HepG2 (cell line): ENCODE measurements at regions not wholly inside any gene's neighbourhood (a gene's known extent, or its start where the extent isn't known, plus 50 kb on each side); places are given as distances from the start of the nearest gene placed in this dataset.
"Not testable (repeated sequence)": the region's sequence is repeated elsewhere in the genome, so short reads cannot be mapped to it uniquely, and the experiment has no call there.

Experiments used
- ATAC-seq: fragments of 200-7000 bp; cut with Tn5 transposase; 3 replicates; pipeline ENCODE4 v1.9.1; 2020; ENCODE audit warnings: mild to moderate bottlenecking, moderate library complexity
- BruUV-seq: library from RNA; stranded (reverse); fragments of 400-500 nt; replicated peaks from 2 replicates; lab custom pipeline; 2021; lab: Mats Ljungman, UMichigan
- CTCF ChIA-PET: fragments of 300-600 bp; formaldehyde crosslinking; extraction: SDS; loops from one replicate; lab custom pipeline; 2021; ENCODE audit warnings: low total read pairs, inconsistent platforms, low intra/inter-chr PET ratio; lab: Yijun Ruan, JAX
- POLR2A ChIA-PET: fragments of 350-600 bp; sonication (Branson Sonifier 250); formaldehyde crosslinking; loops from one replicate; lab custom pipeline; 2020; ENCODE audit warnings: antibody characterized with exemption, inconsistent platforms; lab: Yijun Ruan, JAX
- DNase-seq: peaks from one replicate; pipeline ENCODE4 v3.0.0-alpha.2; 2015; ENCODE audit warnings: low spot score
- FAIRE-seq: peaks from 3 replicates; lab custom pipeline; 2011; peaks lifted over from hg19 to GRCh38; lab: Jason Lieb, UNC
- H2AFZ ChIP-seq: one replicate; pipeline ENCODE4 v1.6.1; 2011; ENCODE audit warnings: low read length, inconsistent platforms
- H3K27ac ChIP-seq: fragments of 300-600 bp; 3 replicates; pipeline ENCODE4 v1.8.0; 2011; ENCODE audit warnings: mixed run types, mild to moderate bottlenecking, mixed read lengths, low read length, inconsistent platforms; ENCODE audit not compliant: insufficient read depth; ENCODE audit errors: extremely low read length
- H3K27me3 ChIP-seq, 2 experiments: fragments of 200-600 bp in 1 of 2; 2 replicates in 1 of 2; 3 replicates in 1 of 2; pipeline versions ENCODE4 v1.6.0 to v1.8.0; 2011; ENCODE audit warnings: low read length in 2 of 2, mild to moderate bottlenecking in 2 of 2, moderate library complexity in 2 of 2, inconsistent platforms in 1 of 2; ENCODE audit not compliant: insufficient read depth in 2 of 2, control insufficient read depth in 1 of 2
- H3K36me3 ChIP-seq, 2 experiments: fragments of 200-600 bp in 1 of 2; replicated peaks in 1 of 2; 2 replicates in 1 of 2; 3 replicates in 1 of 2; pipeline versions ENCODE4 v1.5.1 to v1.8.0; 2011; ENCODE audit warnings: low read length in 2 of 2, inconsistent platforms in 1 of 2; ENCODE audit not compliant: insufficient read depth in 2 of 2, control insufficient read depth in 1 of 2
- H3K4me1 ChIP-seq: 2 replicates; pipeline ENCODE4 v1.5.1; 2012; ENCODE audit warnings: low read length, inconsistent platforms; ENCODE audit not compliant: insufficient read depth
- H3K4me2 ChIP-seq: 2 replicates; pipeline ENCODE4 v1.6.0; 2011; ENCODE audit warnings: low read depth, low read length, inconsistent platforms
- H3K4me3 ChIP-seq, 3 experiments: fragments of 200-600 bp in 1 of 3; sonication (generic), shearing (Covaris generic) in 1 of 3; replicated peaks in 1 of 3; 2 replicates each; pipeline ENCODE4 v1.5.1; 2011 to 2016; ENCODE audit warnings: low read length in 3 of 3, inconsistent platforms in 2 of 3, low read depth in 2 of 3, mild to moderate bottlenecking in 2 of 3, control low read depth in 1 of 3, mixed read lengths in 1 of 3; ENCODE audit not compliant: insufficient read depth in 1 of 3
- H3K79me2 ChIP-seq: one replicate; pipeline ENCODE4 v1.6.1; 2011; ENCODE audit warnings: low read length, inconsistent platforms; ENCODE audit not compliant: insufficient read depth
- H3K9ac ChIP-seq: 2 replicates; pipeline ENCODE4 v1.6.0; 2011; ENCODE audit warnings: mild to moderate bottlenecking, low read depth, low read length, inconsistent platforms; ENCODE audit not compliant: insufficient read depth
- H3K9me3 ChIP-seq: 2 replicates; pipeline ENCODE4 v1.5.1; 2012; ENCODE audit warnings: mild to moderate bottlenecking, low read length
- H4K20me1 ChIP-seq: 2 replicates; pipeline ENCODE4 v1.6.0; 2011; ENCODE audit warnings: inconsistent platforms, mild to moderate bottlenecking, low read length, moderate library complexity; ENCODE audit not compliant: insufficient read depth
- CREB1 ChIP-seq, 2 experiments: fragments of 450-650 bp in 1 of 2; IDR thresholded peaks; 2 replicates each; pipeline ENCODE4 v1.6.1; 2016 to 2017; ENCODE audit warnings: control low read depth in 1 of 2, mild to moderate bottlenecking in 1 of 2, missing compliant biosample characterization in 1 of 2, missing genetic modification characterization in 1 of 2
- TBP ChIP-seq: sonication (generic); formaldehyde crosslinking; IDR thresholded peaks from 2 replicates; pipeline ENCODE4 v1.5.0; 2020; ENCODE audit warnings: missing genetic modification reagents
- TEAD3 ChIP-seq: optimal IDR thresholded peaks from 2 replicates; pipeline ENCODE3; 2016; ENCODE audit warnings: borderline replicate concordance
- ZNF629 ChIP-seq: sonication (generic); formaldehyde crosslinking; conservative IDR thresholded peaks from 2 replicates; pipeline ENCODE4 v1.5.0; 2020; ENCODE audit warnings: missing genetic modification reagents
- ZNF670 ChIP-seq: sonication (generic); formaldehyde crosslinking; IDR thresholded peaks from 2 replicates; pipeline ENCODE4 v1.8.0; 2022; ENCODE audit warnings: mild to moderate bottlenecking, missing genetic modification reagents, borderline replicate concordance
- WGBS: methylation state at CpG from one replicate; pipeline ENCODE4 v1.1.6; 2017; ENCODE audit warnings: low lambda C conversion rate; 5-methylcytosine and 5-hydroxymethylcytosine counted together
- in situ Hi-C: cut with HindIII; loops from 2 replicates; pipeline ENCODE4 v1.10.0; 2017; ENCODE audit warnings: low pct_unique_long_range_greater_than_20kb; ENCODE audit not compliant: extremely low pct_ligation_motif_present
- intact Hi-C: fragments of 100-400 bp; cut with micrococcal nuclease; formaldehyde crosslinking; loops from one replicate; pipeline ENCODE4 v1.10.0; 2022; ENCODE audit not compliant: unreplicated experiment

DNA sequence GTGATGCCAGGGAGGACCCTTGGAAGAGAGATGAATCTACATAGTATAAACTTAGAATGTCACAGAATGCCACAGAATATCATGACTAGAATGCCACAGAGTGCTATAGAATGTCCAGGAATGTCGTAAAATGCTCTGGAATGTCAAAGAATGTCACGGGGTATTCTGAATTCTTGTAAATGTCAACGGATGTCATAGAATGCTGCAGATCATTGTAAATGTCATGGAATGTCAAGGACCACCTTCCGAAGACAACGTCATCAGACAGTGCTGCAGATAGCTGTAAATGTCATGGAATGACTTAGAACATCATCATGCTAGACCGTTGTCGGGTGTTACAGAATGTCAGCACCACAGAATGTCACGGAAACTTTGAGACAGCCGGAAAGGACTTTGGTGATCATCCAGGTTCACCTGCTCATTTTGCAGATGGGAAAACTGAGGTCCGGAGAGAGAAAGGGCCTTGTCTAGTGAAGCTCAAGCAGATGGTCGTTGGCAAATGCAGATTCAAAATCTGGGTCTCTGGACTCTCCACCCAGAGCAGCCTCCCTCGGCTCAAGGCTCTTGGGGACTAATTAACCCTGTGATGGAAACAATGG, 117.1 kb downstream of the LHX2 start:
- intact Hi-C loops: no loop called here
- H3K4me3 ChIP-seq: no peak overlapping the region
- H3K36me3 ChIP-seq: no peaks in the 10 kb centered on the region
- BruUV-seq: no TSS peak
- peaks cover 2 to 17% of the 10 kb centered on the region in 2 experiments; a peak in 3 of 5 replicates for H3K27me3 ChIP-seq
- TF ChIP-seq TBP (CRISPR knock-in tag) (no peak), CREB1 (IDR thresholded peaks at IDR 0.05) (peak; percentile 76), CREB1 (CRISPR knock-in tag; IDR thresholded peaks at IDR 0.05) (no peak), TEAD3 (CRISPR knock-in tag) (no peak), ZNF629 (CRISPR knock-in tag) (peak; percentile 60)
- TF ChIP-seq, all 625 proteins: peak for 2
- no peak for FAIRE-seq
- DNase-seq: peak; percentile 18
- Histone ChIP-seq H3K27ac (no peak overlapping the region), H3K79me2 (no peaks in the 10 kb centered on the region), H4K20me1 (no peaks in the 10 kb centered on the region), H3K4me1 (peaks cover 22% of the 10 kb centered on the region), H3K9me3 (no peaks in the 10 kb centered on the region), H3K4me2 (no peak overlapping the region), H2AFZ (no peak overlapping the region), H3K9ac (no peak overlapping the region)
- POLR2A ChIA-PET: no interaction called here
- CTCF ChIA-PET: interaction anchor here (3.1 kb wide), 1 partner anchor 191 kb away, joined by 27 read pairs; no protein-coding TSS in a partner anchor
- in situ Hi-C loops: loop anchor here (5.0 kb wide), 1 partner anchor 194 kb away; no protein-coding TSS in a partner anchor
- ATAC-seq: no peak
- WGBS: 33% methylated on average over 12 of the region's 12 CpGs

DNA sequence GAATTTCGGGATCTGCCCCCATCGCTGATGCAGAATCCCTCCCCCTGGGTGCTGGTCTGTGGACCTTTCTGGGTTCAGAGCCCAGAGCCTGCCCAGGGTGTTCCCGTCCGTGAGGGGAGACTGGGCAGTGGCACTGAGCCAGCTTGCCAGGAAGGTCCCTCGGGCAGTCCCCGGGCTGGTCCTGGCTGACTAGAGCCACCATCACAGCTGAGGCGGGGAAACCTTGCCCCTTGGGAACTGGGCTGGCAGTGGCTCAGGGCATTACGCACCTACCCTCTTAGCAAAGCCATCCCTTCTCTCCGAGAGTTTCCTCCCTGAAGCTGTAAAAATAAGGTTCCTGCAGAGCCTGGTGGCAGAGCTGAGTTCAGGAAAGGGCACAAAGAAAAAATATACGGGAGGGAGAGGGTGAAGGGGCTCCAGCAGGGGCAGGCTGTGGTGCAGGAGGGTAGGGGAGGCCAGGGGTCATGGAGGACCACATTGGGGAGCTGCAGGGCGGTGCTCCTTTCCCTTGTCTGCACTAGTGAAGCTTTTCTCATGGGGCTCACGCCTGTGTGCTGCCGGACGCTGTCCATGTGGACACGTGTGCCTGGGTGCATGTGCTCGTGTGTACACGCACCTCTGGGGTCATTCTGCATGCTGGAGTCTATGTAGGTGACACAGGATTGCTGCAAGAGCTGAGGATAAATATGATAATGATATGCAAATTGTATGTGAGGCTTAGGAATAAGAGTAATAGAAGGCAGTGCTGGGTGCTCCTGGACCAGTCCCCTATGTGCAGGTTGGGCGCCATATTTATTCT, 118.9 kb downstream of the LHX2 start:
- in situ Hi-C loops: no loop called here
- H4K20me1 ChIP-seq: no peaks in the 10 kb centered on the region
- POLR2A ChIA-PET: no interaction called here
- no peak overlapping the region for H3K27ac ChIP-seq
- no peaks in the 10 kb centered on the region for H3K79me2 ChIP-seq
- TF ChIP-seq ZNF670 (CRISPR knock-in tag): no peak
- TF ChIP-seq, all 625 proteins: peak for 0
- 40% methylated on average over 16 of the region's 18 CpGs for WGBS
- Histone ChIP-seq H3K4me1 (peaks cover 22% of the 10 kb centered on the region), H2AFZ (no peak overlapping the region), H3K4me3 (no peak overlapping the region), H3K36me3 (no peaks in the 10 kb centered on the region), H3K9ac (no peak overlapping the region), H3K9me3 (no peaks in the 10 kb centered on the region), H3K4me2 (no peak overlapping the region), H3K27me3 (peaks cover 2 to 17% of the 10 kb centered on the region in 2 experiments; a peak in 2 of 5 replicates)
- DNase-seq: no peak
- no TSS peak for BruUV-seq
- no peak for ATAC-seq
- intact Hi-C loops: loop anchor here (5.0 to 10.0 kb wide), 3 partner anchors 127 to 262 kb away; partner anchors contain the start of gene NEK6
- CTCF ChIA-PET: no interaction called here
- FAIRE-seq: no peak

DNA sequence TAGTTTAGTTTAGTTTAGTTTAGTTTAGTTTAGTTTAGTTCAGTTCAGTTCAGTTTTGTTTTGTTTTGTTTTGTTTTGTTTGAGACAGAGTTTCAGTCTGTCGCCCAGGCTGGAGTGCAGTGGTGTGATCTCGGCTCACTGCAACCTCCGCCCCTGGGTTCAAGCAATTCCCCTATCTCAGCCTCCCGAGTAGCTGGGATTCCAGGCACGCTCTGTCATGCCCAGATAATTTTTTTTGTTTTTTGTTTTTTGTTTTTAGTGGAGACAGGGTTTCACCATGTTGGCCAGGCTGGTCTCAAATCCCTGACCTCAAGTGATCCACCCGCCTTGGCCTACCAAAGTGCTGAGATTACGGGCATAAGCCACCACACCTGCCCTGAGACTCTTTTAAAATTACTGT, 120.0 kb downstream of the LHX2 start:
- DNase-seq, H3K9me3 ChIP-seq, H2AFZ ChIP-seq, POLR2A ChIA-PET, H3K4me3 ChIP-seq, H3K27ac ChIP-seq, ATAC-seq, BruUV-seq, H3K9ac ChIP-seq, FAIRE-seq, H4K20me1 ChIP-seq, H3K79me2 ChIP-seq, in situ Hi-C loops, H3K36me3 ChIP-seq: not testable (repeated sequence)
- Histone ChIP-seq H3K4me2 (peak overlapping the region; percentile 30), H3K4me1 (peaks cover 22% of the 10 kb centered on the region), H3K27me3 (peaks cover 2 to 17% of the 10 kb centered on the region in 2 experiments; a peak in 2 of 5 replicates)
- CTCF ChIA-PET: interaction anchor here (3.1 kb wide), 1 partner anchor 189 kb away, joined by 18 read pairs; no protein-coding TSS in a partner anchor
- intact Hi-C loops: loop anchor here (5.0 to 10.0 kb wide), 3 partner anchors 126 to 261 kb away; partner anchors contain the start of gene NEK6
- WGBS: 11% methylated on average over 7 of the region's 7 CpGs
